Duodenal mucosa (tissue), 2 donors: ENCODE measurements at regions not wholly inside any gene's neighbourhood (a gene's known extent, or its start where the extent isn't known, plus 50 kb on each side); places are given as distances from the start of the nearest gene placed in this dataset.
"Not testable (repeated sequence)": the region's sequence is repeated elsewhere in the genome, so short reads cannot be mapped to it uniquely, and the experiment has no call there.

ENCODE experiments used
- H3K27ac ChIP-seq: one replicate; pipeline ENCODE4 v1.7.0; 2013; ENCODE audit warnings: low read depth, low read length
- H3K27me3 ChIP-seq, 2 donors: one replicate each; pipeline ENCODE4 v1.7.0; 2013; ENCODE audit warnings: low read length in 2 of 2, control low read depth in 1 of 2; ENCODE audit not compliant: insufficient read depth in 2 of 2, control insufficient read depth in 1 of 2
- H3K36me3 ChIP-seq, 2 donors: one replicate each; pipeline ENCODE4 v1.7.0; 2013; ENCODE audit warnings: low read length in 2 of 2, control low read depth in 1 of 2; ENCODE audit not compliant: insufficient read depth in 2 of 2, control insufficient read depth in 1 of 2
- H3K4me1 ChIP-seq, 2 donors: one replicate each; pipeline ENCODE4 v1.7.0; 2013; ENCODE audit warnings: low read length in 2 of 2, control low read depth in 1 of 2; ENCODE audit not compliant: insufficient read depth in 2 of 2, control insufficient read depth in 1 of 2
- H3K4me3 ChIP-seq, 2 donors: one replicate each; pipeline ENCODE4 v1.7.0; 2013; ENCODE audit warnings: low read length in 2 of 2, low read depth in 1 of 2
- H3K9ac ChIP-seq, 2 donors: one replicate each; pipeline ENCODE4 v1.7.0; 2013; ENCODE audit warnings: low read length in 2 of 2, low read depth in 1 of 2
- H3K9me3 ChIP-seq, 2 donors: one replicate each; pipeline ENCODE4 v1.7.0; 2013; ENCODE audit warnings: low read length in 2 of 2, control low read depth in 1 of 2; ENCODE audit not compliant: control insufficient read depth in 1 of 2

DNA sequence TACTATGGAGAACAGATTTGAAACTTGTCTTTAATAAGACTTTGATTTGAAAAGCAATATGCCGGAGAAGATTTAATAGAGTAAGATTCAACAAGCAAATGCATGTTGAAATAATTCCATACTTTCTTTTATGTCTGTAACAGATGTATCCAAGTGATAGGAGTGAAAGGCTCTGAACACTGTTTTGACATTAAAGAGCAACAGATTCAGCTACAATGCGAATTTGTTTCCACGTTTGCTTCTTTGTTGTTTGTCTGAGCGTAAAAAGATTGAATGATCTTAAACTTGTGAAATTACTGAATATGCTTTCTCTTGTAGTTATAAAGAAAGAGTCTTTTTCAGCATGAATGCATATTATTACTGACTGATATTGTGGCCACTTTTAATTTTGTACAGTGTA lies 2612.9 kb downstream of the PCDH9 start:
- H3K4me3 ChIP-seq: no peak overlapping the region
- no peaks in the 10 kb centered on the region for H3K27me3 ChIP-seq
- no peak overlapping the region for H3K9ac ChIP-seq
- no peaks in the 10 kb centered on the region for H3K4me1 ChIP-seq
- H3K9me3 ChIP-seq: peaks cover 0 to 6% of the 10 kb centered on the region in 2 donors
- no peak overlapping the region for H3K27ac ChIP-seq
- H3K36me3 ChIP-seq: no peaks in the 10 kb centered on the region

DNA sequence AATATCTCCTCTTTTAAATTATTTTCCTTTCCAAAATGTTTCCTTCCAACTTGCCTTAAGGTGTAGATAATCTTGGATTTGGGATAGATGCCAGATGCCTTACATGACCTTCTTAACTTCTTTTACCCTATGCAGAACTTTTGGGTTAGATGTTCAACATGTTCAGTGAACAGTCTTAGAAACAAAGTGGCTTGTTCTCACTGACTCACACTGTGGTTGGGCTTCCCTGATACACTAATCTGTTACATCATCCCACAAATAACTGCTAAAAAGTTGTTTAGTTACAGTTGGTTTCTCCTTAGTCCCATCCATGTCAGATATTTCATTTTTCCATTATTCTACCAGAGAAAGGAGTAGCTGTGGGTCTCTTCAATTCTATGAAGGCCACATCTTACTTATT lies 2638.2 kb downstream of the PCDH9 start:
- Histone ChIP-seq H3K36me3 (no peaks in the 10 kb centered on the region), H3K27me3 (no peaks in the 10 kb centered on the region), H3K9me3 (peaks cover 6 to 7% of the 10 kb centered on the region in 2 donors), H3K4me3 (no peak overlapping the region), H3K9ac (no peak overlapping the region), H3K4me1 (no peaks in the 10 kb centered on the region), H3K27ac (no peak overlapping the region)

DNA sequence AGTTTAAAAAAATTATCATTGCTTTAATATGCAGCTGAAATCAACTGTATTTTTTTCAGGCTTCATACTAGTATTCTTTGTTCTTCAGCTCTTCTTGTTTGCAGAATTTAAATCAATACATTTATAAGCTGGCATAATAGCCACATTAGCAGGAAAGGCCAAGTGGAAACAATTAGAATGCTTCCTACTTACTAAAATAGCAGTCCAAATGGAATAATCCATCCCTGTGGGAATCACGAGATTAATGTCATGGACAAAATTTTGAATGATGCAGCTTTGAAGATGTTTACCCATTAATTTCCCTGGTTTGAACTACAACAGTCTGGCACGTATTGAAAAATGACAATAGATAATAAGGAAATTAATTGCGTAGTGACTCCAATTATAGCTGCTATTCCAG lies 2650.8 kb downstream of the PCDH9 start:
- H3K36me3 ChIP-seq: no peaks in the 10 kb centered on the region
- no peak overlapping the region for H3K9ac ChIP-seq
- no peak overlapping the region for H3K27ac ChIP-seq
- peaks cover 6 to 13% of the 10 kb centered on the region in 2 donors for H3K9me3 ChIP-seq
- H3K27me3 ChIP-seq: no peaks in the 10 kb centered on the region
- H3K4me1 ChIP-seq: no peaks in the 10 kb centered on the region
- H3K4me3 ChIP-seq: no peak overlapping the region

DNA sequence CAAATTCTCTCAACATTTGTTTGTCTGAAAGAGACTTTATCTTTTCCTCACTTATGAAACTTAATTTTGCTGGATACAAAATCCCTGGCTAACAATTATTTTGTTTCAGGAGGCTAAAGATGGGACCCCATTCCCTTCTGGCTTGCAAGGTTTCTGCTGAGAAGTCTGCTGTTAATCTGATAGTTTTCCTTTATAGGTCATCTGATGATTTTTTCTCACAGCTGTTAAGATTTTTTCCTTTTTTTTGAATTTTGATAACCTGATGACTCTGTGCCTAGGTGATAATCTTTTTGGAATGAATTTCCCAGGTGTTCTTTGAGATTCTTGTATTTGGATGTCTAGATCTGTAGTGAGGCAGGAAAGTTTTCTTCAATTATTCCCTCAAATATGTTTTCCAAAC lies 2661.4 kb downstream of the PCDH9 start:
- H3K4me3 ChIP-seq: no peak overlapping the region
- H3K4me1 ChIP-seq: no peaks in the 10 kb centered on the region
- peaks cover 6 to 15% of the 10 kb centered on the region in 2 donors for H3K9me3 ChIP-seq
- no peak overlapping the region for H3K9ac ChIP-seq
- H3K27me3 ChIP-seq: no peaks in the 10 kb centered on the region
- H3K27ac ChIP-seq: no peak overlapping the region
- H3K36me3 ChIP-seq: no peaks in the 10 kb centered on the region

DNA sequence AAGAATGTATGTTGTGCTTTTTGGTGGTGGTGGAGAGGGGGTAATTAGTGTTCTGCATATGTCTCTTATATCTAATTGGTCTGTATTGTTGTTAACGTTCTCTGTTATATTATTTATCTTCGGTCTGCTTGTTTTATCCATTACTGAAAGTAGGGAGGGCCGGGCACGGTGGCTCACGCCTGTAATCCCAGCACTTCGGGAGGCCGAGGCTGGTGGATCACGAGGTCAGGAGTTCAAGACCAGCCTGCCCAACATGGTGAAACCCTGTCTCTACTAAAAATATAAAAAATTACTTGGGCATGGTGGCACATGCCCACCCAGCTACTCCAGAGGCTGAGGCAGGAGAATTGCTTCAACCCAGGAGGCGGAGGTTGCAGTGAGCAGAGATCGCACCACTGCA lies 2672.1 kb downstream of the PCDH9 start:
- H3K4me1 ChIP-seq, H3K27me3 ChIP-seq, H3K4me3 ChIP-seq, H3K36me3 ChIP-seq, H3K9ac ChIP-seq, H3K27ac ChIP-seq, H3K9me3 ChIP-seq: not testable (repeated sequence)

DNA sequence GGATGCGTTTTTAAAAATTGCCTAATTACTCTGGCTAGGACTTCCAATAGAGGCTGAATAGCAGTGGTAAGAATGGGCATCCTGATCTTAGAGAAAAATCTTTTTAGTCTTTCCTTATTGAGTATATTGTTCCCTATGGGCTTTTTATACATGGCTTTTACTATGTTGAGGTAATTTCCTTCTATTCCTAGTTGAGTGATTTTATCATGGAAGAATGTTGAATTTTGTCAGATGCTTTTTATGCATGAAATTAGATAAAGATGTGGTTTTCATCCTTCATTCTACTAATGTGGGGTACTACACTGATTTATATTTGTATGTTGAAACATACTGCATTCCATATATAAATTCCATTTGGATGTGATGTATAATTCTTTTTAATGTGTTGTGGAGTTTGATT lies 2673.8 kb downstream of the PCDH9 start:
- Histone ChIP-seq H3K4me3 (no peak overlapping the region), H3K27me3 (no peaks in the 10 kb centered on the region), H3K9ac (no peak overlapping the region), H3K36me3 (no peaks in the 10 kb centered on the region), H3K4me1 (no peaks in the 10 kb centered on the region), H3K9me3 (peaks cover 3 to 5% of the 10 kb centered on the region in 2 donors), H3K27ac (no peak overlapping the region)

DNA sequence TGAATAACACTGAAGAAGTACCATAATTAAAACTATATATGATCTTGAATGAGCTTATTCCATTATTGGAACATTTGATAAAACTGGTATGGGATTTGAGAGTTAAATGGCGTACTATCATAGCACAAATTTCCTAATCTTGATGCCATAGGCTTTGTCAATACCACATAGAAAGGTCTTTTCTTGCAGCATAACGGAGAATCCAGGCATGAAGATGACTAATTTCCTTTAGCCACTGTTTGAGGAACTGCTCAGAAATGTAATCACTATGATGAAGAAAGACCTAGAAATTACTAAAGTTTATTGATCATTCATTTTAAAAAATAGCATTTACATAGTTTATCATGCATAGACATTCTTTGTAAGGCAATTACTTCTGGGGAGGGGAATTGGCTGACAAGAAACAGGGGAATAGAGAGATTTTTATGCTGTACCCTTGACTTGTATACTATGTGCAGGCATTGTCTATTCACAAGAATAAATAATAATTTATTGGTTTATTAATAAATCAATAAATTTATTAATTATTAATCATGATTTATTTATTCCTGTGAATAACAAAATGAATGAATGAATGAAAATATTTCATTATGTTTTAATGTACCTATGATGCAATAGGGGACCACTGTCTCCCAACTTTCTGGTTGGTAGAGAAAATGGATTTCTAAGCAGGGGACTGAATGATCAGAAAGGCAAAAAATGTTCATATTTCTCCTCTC lies 2676.6 kb downstream of the PCDH9 start:
- Histone ChIP-seq H3K36me3 (no peaks in the 10 kb centered on the region), H3K27ac (no peak overlapping the region), H3K9me3 (peaks cover 3 to 8% of the 10 kb centered on the region in 2 donors), H3K4me3 (no peak overlapping the region), H3K27me3 (no peaks in the 10 kb centered on the region), H3K4me1 (no peaks in the 10 kb centered on the region), H3K9ac (no peak overlapping the region)

DNA sequence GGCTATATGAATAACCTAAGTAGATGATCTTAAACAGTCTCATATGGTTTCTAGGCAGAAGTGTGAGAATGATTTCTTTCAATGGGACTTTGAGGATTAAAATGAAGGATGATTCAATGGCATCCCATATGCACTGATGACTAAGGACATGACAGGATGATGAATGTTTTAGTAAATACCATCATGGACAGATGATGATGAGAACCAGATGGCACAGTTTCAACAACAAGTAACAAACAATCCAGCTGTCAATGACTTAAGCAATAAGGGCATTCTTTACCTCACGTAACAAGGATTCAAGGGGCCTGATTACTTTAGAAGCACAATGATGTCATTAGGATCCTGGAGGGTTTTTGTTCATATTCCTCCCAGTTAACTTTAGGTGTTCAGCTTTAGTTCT lies 2678.4 kb downstream of the PCDH9 start:
- Histone ChIP-seq H3K36me3 (no peaks in the 10 kb centered on the region), H3K27ac (no peak overlapping the region), H3K4me1 (no peaks in the 10 kb centered on the region), H3K27me3 (no peaks in the 10 kb centered on the region), H3K9ac (no peak overlapping the region), H3K4me3 (no peak overlapping the region), H3K9me3 (peaks cover 3 to 8% of the 10 kb centered on the region in 2 donors)

DNA sequence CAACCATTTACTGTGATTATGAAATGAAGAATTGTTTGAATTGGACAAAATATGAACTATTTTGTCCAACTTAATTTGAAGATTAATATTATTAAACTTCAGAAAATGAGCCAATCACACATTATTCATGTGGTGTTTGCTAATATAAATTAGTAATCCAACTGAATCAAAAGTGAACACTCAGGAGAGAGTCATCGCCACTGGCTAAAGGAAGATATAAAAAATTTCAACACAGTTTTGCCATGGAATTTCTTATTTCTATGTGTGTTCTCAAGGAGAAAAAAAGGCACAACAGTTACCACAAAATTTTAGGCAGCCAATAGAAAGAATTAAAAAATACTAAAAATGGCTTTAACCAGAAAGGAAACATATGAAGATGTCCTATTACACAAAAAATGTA lies 2683.8 kb downstream of the PCDH9 start:
- Histone ChIP-seq H3K36me3 (no peaks in the 10 kb centered on the region), H3K27me3 (no peaks in the 10 kb centered on the region), H3K4me1 (no peaks in the 10 kb centered on the region), H3K9ac (no peak overlapping the region), H3K4me3 (no peak overlapping the region), H3K9me3 (peaks cover 0 to 5% of the 10 kb centered on the region in 2 donors), H3K27ac (no peak overlapping the region)

DNA sequence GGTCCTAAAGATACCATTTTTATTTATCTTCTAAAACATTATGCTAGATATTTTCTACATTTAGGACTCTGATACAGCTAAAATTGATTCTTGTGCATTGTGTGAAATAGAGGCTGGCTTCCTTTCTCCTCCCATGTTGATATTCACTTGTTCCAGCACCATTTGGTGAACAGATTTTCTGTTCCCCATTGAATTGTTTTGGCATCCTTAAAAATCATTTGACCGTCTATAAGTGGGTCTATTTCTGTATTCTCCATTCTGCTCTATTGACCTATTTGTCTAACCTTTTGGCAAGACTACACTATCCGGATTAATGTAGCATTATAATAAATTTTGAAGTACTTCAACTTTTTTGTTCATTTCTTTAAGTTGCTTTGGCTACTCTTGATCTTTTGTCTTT lies 2689.2 kb downstream of the PCDH9 start:
- H3K36me3 ChIP-seq: no peaks in the 10 kb centered on the region
- no peak overlapping the region for H3K9ac ChIP-seq
- no peaks in the 10 kb centered on the region for H3K9me3 ChIP-seq
- H3K4me1 ChIP-seq: no peaks in the 10 kb centered on the region
- H3K27ac ChIP-seq: no peak overlapping the region
- H3K4me3 ChIP-seq: no peak overlapping the region
- H3K27me3 ChIP-seq: no peaks in the 10 kb centered on the region

DNA sequence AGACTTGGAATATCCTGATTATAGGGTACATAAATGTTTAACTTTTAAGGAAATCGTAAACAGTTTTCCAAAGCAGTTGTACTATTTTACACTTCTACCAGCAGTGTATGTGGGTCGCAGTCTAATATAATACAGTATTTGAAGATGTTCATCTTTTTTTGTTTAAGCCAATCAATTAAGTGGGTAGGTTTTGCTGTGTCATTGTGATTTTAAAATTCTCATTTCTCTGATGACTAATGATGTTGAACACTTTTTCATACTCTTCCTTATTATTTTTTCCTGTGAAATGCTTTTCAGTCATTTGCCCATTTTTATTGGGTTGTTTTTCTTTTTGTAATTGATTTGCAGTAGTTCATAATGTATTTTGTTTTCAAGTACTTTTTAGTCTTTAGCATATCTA lies 2689.7 kb downstream of the PCDH9 start:
- H3K4me1 ChIP-seq: no peaks in the 10 kb centered on the region
- H3K36me3 ChIP-seq: no peaks in the 10 kb centered on the region
- no peak overlapping the region for H3K4me3 ChIP-seq
- no peak overlapping the region for H3K27ac ChIP-seq
- no peak overlapping the region for H3K9ac ChIP-seq
- H3K9me3 ChIP-seq: no peaks in the 10 kb centered on the region
- no peaks in the 10 kb centered on the region for H3K27me3 ChIP-seq
